GM10266 (cell line): ENCODE measurements at regions not wholly inside any gene's neighbourhood (a gene's known extent, or its start where the extent isn't known, plus 50 kb on each side); places are given as distances from the start of the nearest gene placed in this dataset.

Experiments used
- DNase-seq: peaks from one replicate; pipeline ENCODE4 v3.0.0; 2012; ENCODE audit errors: extremely low spot score
- CTCF ChIP-seq: IDR thresholded peaks from 2 replicates; pipeline ENCODE4 v1.5.1; 2012; ENCODE audit warnings: mild to moderate bottlenecking, low read depth; ENCODE audit not compliant: control insufficient read depth, insufficient read depth; ENCODE audit errors: missing control alignments

DNA sequence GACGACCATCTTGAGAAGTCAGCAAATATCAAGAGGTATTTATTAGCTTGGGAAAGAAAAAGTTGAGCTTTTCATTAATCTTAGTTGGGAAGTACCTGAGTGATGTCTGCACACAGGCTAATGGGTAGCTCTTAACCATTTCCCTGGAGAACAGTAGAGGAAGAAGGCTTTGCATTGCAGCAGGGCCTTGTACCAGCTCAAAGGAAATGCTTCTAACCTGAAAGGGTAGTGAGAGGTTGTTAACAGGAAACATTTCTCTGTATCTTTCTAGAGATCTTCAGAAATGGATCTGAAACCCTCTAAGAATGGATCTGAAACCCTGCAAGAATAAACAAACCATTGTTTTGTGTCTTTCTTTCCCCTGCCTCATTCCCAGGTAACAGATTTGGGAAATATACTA is 393.3 kb downstream of the PLK2 start:
- no peak for DNase-seq
- TF ChIP-seq CTCF = no peak

GRCh38 chr5:58066076-58066475 is 393.8 kb downstream of the PLK2 start:
- TF ChIP-seq CTCF = no peak
- no peak for DNase-seq

- TF ChIP-seq CTCF = no peak
- no peak for DNase-seq
Observed at GRCh38 chr5:58064801-58065200, 395.1 kb downstream of the PLK2 start.

GRCh38 chr5:58060996-58061395 is 398.9 kb downstream of the PLK2 start:
- no peak for DNase-seq
- no peak for TF ChIP-seq CTCF

GRCh38 chr5:58057324-58057723 is 402.6 kb downstream of the PLK2 start:
- no peak for DNase-seq
- TF ChIP-seq CTCF = no peak

DNA sequence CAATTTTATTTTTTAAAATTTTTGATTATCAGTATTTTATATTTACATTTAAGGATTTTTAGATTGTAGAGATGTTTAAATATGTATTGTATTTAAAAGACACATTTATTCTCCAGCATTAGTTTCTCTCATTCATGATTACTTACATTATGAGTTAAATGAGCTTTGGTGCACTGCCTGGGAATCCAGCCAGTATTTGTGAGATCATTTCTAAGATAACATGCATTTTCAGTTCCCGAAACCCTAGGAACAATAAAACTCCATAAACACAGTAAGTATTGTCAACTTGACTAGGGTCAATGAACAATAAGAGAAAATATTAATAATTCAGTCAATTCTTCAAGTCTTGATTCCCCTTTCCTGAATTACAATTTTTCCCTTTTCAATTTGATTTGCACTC is 403.3 kb downstream of the PLK2 start:
- DNase-seq = no peak
- no peak for TF ChIP-seq CTCF

- no peak for DNase-seq
- TF ChIP-seq CTCF = no peak
Observed at GRCh38 chr5:58054018-58054417, 405.9 kb downstream of the PLK2 start.

GRCh38 chr5:58048954-58049353 is 410.9 kb downstream of the PLK2 start:
- TF ChIP-seq CTCF = no peak
- DNase-seq = no peak
